GM12873 (cell line): ENCODE measurements at regions not wholly inside any gene's neighbourhood (a gene's known extent, or its start where the extent isn't known, plus 50 kb on each side); places are given as distances from the start of the nearest gene placed in this dataset.

Source experiments
- CTCF ChIP-seq: IDR thresholded peaks from 2 replicates; pipeline ENCODE4 v1.5.1; 2012; ENCODE audit warnings: low read depth, mild to moderate bottlenecking, moderate library complexity, low read length, control low read depth; ENCODE audit not compliant: insufficient read depth; ENCODE audit errors: missing control alignments

GRCh38 chr15:47950447-47950846 is 170.3 kb upstream of the SLC24A5 start:
- TF ChIP-seq CTCF, result no peak

GRCh38 chr15:47951781-47952180 is 169.0 kb upstream of the SLC24A5 start:
- TF ChIP-seq CTCF, result no peak

- TF ChIP-seq CTCF, result no peak
Measured at GRCh38 chr15:47954196-47954595, 166.6 kb upstream of the SLC24A5 start.

GRCh38 chr15:47955021-47955420 is 165.8 kb upstream of the SLC24A5 start:
- no peak for TF ChIP-seq CTCF

GRCh38 chr15:47959617-47960413 is 161.0 kb upstream of the SLC24A5 start:
- no peak for TF ChIP-seq CTCF

- TF ChIP-seq CTCF, result no peak
Measured at GRCh38 chr15:47961401-47962090, 159.2 kb upstream of the SLC24A5 start.

GRCh38 chr15:47963265-47963664 is 157.5 kb upstream of the SLC24A5 start:
- TF ChIP-seq CTCF, result no peak
